Stomach (tissue), 4 donors: ENCODE measurements at regions not wholly inside any gene's neighbourhood (a gene's known extent, or its start where the extent isn't known, plus 50 kb on each side); places are given as distances from the start of the nearest gene placed in this dataset.

Experiments
- EP300 ChIP-seq: sonication (generic); formaldehyde crosslinking; IDR thresholded peaks from one replicate; pipeline ENCODE4 v1.6.1; 2017; ENCODE audit warnings: antibody characterized with exemption
- POLR2A ChIP-seq, 4 donors: fragments of 450-650 bp; IDR thresholded peaks; one replicate each; pipeline ENCODE4 v1.6.1; 2016; ENCODE audit warnings: antibody characterized with exemption in 4 of 4, control low read depth in 2 of 4, mild to moderate bottlenecking in 1 of 4, moderate library complexity in 1 of 4
- POLR2AphosphoS5 ChIP-seq, 3 donors: sonication (generic); formaldehyde crosslinking; IDR thresholded peaks; one replicate each; pipeline ENCODE4 v1.6.1; 2016; ENCODE audit warnings: antibody characterized with exemption in 3 of 3
- TF ChIP-seq, protein P1 (sequence below), 7 experiments: fragments of 450-650 bp in 4 of 7; fragments of 200-600 bp in 3 of 7; sonication (generic) in 3 of 7; IDR thresholded peaks; one replicate each; pipeline ENCODE4 v1.5.1; 2016 to 2019; ENCODE audit warnings: antibody characterized with exemption in 7 of 7, control low read depth in 2 of 7, mild to moderate bottlenecking in 1 of 7

DNA sequence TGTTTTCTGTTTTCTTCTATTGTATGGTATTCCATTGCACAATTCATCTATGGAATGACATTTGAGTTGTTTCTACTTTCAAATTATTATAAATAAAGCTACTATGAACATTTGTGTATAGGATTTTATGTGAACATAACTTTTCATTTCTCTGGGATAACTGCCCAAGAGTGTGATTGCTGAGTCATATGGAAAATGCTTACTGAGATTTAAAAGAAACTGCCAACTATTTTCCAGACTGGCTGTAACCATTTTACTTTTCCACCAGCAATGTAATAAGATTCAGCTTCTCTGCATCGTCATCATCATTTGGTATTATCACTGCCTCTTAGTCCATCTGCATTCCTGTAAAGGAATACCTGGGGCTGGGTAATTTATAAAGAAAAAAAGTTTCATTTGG lies 779.6 kb upstream of the PRMT6 start:
- TF ChIP-seq, protein P1, sequence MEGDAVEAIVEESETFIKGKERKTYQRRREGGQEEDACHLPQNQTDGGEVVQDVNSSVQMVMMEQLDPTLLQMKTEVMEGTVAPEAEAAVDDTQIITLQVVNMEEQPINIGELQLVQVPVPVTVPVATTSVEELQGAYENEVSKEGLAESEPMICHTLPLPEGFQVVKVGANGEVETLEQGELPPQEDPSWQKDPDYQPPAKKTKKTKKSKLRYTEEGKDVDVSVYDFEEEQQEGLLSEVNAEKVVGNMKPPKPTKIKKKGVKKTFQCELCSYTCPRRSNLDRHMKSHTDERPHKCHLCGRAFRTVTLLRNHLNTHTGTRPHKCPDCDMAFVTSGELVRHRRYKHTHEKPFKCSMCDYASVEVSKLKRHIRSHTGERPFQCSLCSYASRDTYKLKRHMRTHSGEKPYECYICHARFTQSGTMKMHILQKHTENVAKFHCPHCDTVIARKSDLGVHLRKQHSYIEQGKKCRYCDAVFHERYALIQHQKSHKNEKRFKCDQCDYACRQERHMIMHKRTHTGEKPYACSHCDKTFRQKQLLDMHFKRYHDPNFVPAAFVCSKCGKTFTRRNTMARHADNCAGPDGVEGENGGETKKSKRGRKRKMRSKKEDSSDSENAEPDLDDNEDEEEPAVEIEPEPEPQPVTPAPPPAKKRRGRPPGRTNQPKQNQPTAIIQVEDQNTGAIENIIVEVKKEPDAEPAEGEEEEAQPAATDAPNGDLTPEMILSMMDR (IDR thresholded peaks at IDR 0.05): no peak
- TF ChIP-seq POLR2AphosphoS5 (IDR thresholded peaks at IDR 0.05): no peak
- TF ChIP-seq EP300: no peak
- no peak for TF ChIP-seq POLR2A (IDR thresholded peaks at IDR 0.05)
